A549 (cell line): ENCODE measurements at regions not wholly inside any gene's neighbourhood (a gene's known extent, or its start where the extent isn't known, plus 50 kb on each side); places are given as distances from the start of the nearest gene placed in this dataset.

ENCODE experiments used
- ATAC-seq, 2 experiments: fragments of 200-7000 bp in 1 of 2; fragments of >200 bp in 1 of 2; cut with Nextera tagmentation in 1 of 2; cut with Tn5 transposase in 1 of 2; 3 replicates each; pipeline versions ENCODE4 v1.8.0 to v1.9.1; 2018 to 2020; ENCODE audit warnings: mild to moderate bottlenecking in 1 of 2, moderate library complexity in 1 of 2
- CTCF ChIA-PET: fragments of 300-600 bp; sonication (Branson Sonifier 250); formaldehyde crosslinking; extraction: SDS; loops from one replicate; lab custom pipeline; 2021; ENCODE audit warnings: antibody characterized with exemption, inconsistent platforms; lab: Yijun Ruan, JAX
- POLR2A ChIA-PET: fragments of 350-600 bp; formaldehyde crosslinking; extraction: SDS; loops from one replicate; lab custom pipeline; 2021; ENCODE audit warnings: antibody characterized with exemption, inconsistent platforms; lab: Yijun Ruan, JAX
- DNase-seq, 2 experiments: peaks; one replicate each; pipeline versions ENCODE4 v3.0.0 to v3.0.0-alpha.2; 2011 to 2016; ENCODE audit warnings: low read depth in 1 of 2, low spot score in 1 of 2
- FAIRE-seq: peaks from 2 replicates; lab custom pipeline; 2011; peaks lifted over from hg19 to GRCh38; lab: Jason Lieb, UNC
- H3K27ac ChIP-seq, 2 experiments: fragments of >200 bp; sonication (Bioruptor Twin); formaldehyde crosslinking; 3 replicates each; pipeline ENCODE4 v1.5.1; 2016 to 2017
- H3K4me1 ChIP-seq: fragments of >200 bp; sonication (Bioruptor Twin); formaldehyde crosslinking; 3 replicates; pipeline ENCODE4 v1.6.1; 2016
- H3K4me2 ChIP-seq: fragments of >200 bp; sonication (Bioruptor Twin); formaldehyde crosslinking; 3 replicates; pipeline ENCODE4 v1.6.1; 2016
- H3K4me3 ChIP-seq: fragments of >200 bp; sonication (Bioruptor Twin); formaldehyde crosslinking; 3 replicates; pipeline ENCODE4 v1.5.1; 2016
- H3K9me3 ChIP-seq: fragments of >200 bp; sonication (Bioruptor Twin); formaldehyde crosslinking; 3 replicates; pipeline ENCODE4 v1.6.1; 2016
- ATOH8 ChIP-seq: fragments of 250-450 bp; sonication (Bioruptor Pico); IDR thresholded peaks from 2 replicates; pipeline ENCODE4 v1.5.0; 2020; ENCODE audit warnings: low read depth, mild to moderate bottlenecking, moderate library complexity
- CHD4 ChIP-seq: fragments of 200-600 bp; sonication (generic); IDR thresholded peaks from 2 replicates; pipeline ENCODE4 v1.6.1; 2016; ENCODE audit warnings: antibody characterized with exemption, mild to moderate bottlenecking, borderline replicate concordance
- ESRRA ChIP-seq: fragments of 150-350 bp; IDR thresholded peaks from 2 replicates; pipeline ENCODE4 v1.6.1; 2014; ENCODE audit warnings: mild to moderate bottlenecking, low read length, borderline replicate concordance
- FOSL2 ChIP-seq, 2 experiments: fragments of 450-650 bp in 1 of 2; fragments of >200 bp in 1 of 2; sonication (Bioruptor Twin) in 1 of 2; formaldehyde crosslinking; IDR thresholded peaks; 2 replicates each; pipeline versions ENCODE4 v1.5.0 to v1.6.1; 2016 to 2020; ENCODE audit warnings: mild to moderate bottlenecking in 1 of 2, moderate library complexity in 1 of 2
- FOXS1 ChIP-seq: fragments of 250-450 bp; sonication (Bioruptor Pico); IDR thresholded peaks from 2 replicates; pipeline ENCODE4 v1.5.0; 2020; ENCODE audit warnings: mild to moderate bottlenecking, moderate library complexity
- HMGXB4 ChIP-seq: fragments of 250-450 bp; sonication (Bioruptor Pico); IDR thresholded peaks from 2 replicates; pipeline ENCODE4 v1.5.0; 2021; ENCODE audit warnings: mild to moderate bottlenecking, moderate library complexity, borderline replicate concordance
- HOXB5 ChIP-seq: fragments of 250-450 bp; sonication (Bioruptor Pico); IDR thresholded peaks from 2 replicates; pipeline ENCODE4 v1.5.0; 2020; ENCODE audit warnings: mild to moderate bottlenecking, moderate library complexity
- NPAS2 ChIP-seq: fragments of 250-450 bp; sonication (Bioruptor Pico); IDR thresholded peaks from 2 replicates; pipeline ENCODE4 v1.8.0; 2022; ENCODE audit warnings: mild to moderate bottlenecking, moderate library complexity, borderline replicate concordance
- NR3C1 ChIP-seq: fragments of >200 bp; sonication (Bioruptor Twin); formaldehyde crosslinking; IDR thresholded peaks from 3 replicates; pipeline ENCODE4 v1.6.1; 2017
- POLR2AphosphoS2 ChIP-seq: conservative IDR thresholded peaks from 2 replicates; pipeline ENCODE4 v1.6.1; 2012; ENCODE audit warnings: low read length, improper control_type of control experiment, inconsistent platforms
- RFX5 ChIP-seq: fragments of 450-650 bp; IDR thresholded peaks from 2 replicates; pipeline ENCODE4 v1.7.1; 2014; ENCODE audit warnings: antibody characterized with exemption, mild to moderate bottlenecking, moderate library complexity
- RNF2 ChIP-seq: fragments of 200-600 bp; sonication (generic); IDR thresholded peaks from 2 replicates; pipeline ENCODE4 v1.6.1; 2016; ENCODE audit warnings: low read depth, mild to moderate bottlenecking, antibody characterized with exemption, moderate library complexity, borderline replicate concordance
- SMC3 ChIP-seq: fragments of >200 bp; sonication (Bioruptor Twin); formaldehyde crosslinking; IDR thresholded peaks from 3 replicates; pipeline ENCODE4 v1.6.1; 2018; ENCODE audit warnings: inconsistent platforms
- SREBF2 ChIP-seq: fragments of 450-650 bp; IDR thresholded peaks from 2 replicates; pipeline ENCODE4 v1.6.1; 2014; ENCODE audit warnings: mild to moderate bottlenecking, moderate library complexity
- ZC3H11A ChIP-seq: fragments of 450-650 bp; IDR thresholded peaks from 2 replicates; pipeline ENCODE4 v1.6.1; 2014; ENCODE audit warnings: antibody characterized with exemption, mild to moderate bottlenecking
- ZSCAN20 ChIP-seq: fragments of 250-450 bp; sonication (Bioruptor Pico); IDR thresholded peaks from 2 replicates; pipeline ENCODE4 v1.8.0; 2022; ENCODE audit warnings: mild to moderate bottlenecking, moderate library complexity
- WGBS: methylation state at CpG from one replicate; pipeline ENCODE4 v1.1.6; 2017; ENCODE audit errors: missing lambda C conversion rate; 5-methylcytosine and 5-hydroxymethylcytosine counted together
- TF ChIP-seq, protein P1 (sequence below): fragments of >200 bp; sonication (Bioruptor Twin); formaldehyde crosslinking; IDR thresholded peaks from 3 replicates; pipeline ENCODE4 v1.6.1; 2016
- TF ChIP-seq, protein P2 (sequence below): fragments of 150-350 bp; IDR thresholded peaks from 2 replicates; pipeline ENCODE4 v1.6.1; 2014; ENCODE audit warnings: low read depth, mild to moderate bottlenecking, low read length

DNA sequence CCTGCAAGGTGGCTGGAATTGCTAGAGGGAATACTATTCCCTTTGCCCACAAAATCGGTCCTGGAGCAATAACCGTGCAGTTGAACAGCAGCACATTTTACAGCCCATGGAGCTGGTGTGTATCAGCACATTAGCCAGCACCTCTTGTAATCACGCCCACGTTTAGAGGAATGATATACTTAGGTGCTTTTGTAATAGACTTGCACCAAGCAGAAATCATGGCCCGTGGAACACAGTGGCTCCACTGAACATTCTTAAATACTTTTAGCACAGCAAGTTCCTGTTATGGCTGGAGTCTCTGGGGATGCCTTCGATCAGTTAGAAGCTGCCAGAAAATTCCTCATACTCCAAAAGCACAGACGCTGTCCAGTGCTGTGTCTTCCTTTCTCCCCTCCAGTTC, 218.1 kb upstream of the FAM78B start (continued):
- TF ChIP-seq, protein P1, sequence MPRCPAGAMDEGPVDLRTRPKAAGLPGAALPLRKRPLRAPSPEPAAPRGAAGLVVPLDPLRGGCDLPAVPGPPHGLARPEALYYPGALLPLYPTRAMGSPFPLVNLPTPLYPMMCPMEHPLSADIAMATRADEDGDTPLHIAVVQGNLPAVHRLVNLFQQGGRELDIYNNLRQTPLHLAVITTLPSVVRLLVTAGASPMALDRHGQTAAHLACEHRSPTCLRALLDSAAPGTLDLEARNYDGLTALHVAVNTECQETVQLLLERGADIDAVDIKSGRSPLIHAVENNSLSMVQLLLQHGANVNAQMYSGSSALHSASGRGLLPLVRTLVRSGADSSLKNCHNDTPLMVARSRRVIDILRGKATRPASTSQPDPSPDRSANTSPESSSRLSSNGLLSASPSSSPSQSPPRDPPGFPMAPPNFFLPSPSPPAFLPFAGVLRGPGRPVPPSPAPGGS = no peak
- TF ChIP-seq, all 56 proteins: peak for 0

DNA sequence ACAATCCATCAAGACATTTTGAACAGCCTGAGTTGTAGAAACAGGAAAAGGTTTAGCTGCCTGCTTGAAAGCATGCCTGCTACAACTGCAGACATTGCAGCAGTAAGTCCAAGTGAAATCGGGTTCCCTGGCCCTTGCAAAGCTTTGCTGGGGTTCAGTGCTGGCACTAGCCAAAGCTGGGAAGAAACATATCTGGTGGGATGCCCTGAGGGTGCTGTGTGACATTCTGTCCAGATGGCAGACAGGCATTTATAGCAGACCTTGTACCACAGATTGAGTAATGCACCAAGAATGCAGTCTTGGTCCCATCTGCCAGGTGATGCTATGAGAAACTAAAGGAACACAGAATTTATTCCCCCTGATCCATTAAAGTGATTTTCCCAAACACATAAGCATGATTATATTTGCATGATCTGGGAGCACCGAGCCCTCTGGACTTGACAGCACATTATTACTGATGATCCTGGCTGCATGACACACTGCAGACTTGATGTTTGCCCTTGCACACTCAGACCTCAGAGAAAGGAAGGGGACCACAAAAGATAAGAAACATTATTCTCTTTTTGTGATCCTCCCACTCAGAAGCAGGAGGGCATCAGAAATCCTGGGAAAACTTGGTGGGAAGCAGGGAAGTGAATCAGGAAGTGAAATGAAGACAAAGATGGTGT, 223.7 kb upstream of the FAM78B start:
- H3K4me3 ChIP-seq = no peak overlapping the region
- DNase-seq (no peak), FAIRE-seq (no peak), ATAC-seq (no peak)
- no peak overlapping the region for H3K27ac ChIP-seq
- ChIA-PET POLR2A (no interaction called here), CTCF (no interaction called here)
- no peak for TF ChIP-seq ZC3H11A
- TF ChIP-seq ATOH8 = no peak
- TF ChIP-seq, protein P2, sequence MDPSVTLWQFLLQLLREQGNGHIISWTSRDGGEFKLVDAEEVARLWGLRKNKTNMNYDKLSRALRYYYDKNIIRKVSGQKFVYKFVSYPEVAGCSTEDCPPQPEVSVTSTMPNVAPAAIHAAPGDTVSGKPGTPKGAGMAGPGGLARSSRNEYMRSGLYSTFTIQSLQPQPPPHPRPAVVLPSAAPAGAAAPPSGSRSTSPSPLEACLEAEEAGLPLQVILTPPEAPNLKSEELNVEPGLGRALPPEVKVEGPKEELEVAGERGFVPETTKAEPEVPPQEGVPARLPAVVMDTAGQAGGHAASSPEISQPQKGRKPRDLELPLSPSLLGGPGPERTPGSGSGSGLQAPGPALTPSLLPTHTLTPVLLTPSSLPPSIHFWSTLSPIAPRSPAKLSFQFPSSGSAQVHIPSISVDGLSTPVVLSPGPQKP = no peak
- no peak for TF ChIP-seq RNF2
- no peak for TF ChIP-seq NR3C1
- no peak for TF ChIP-seq SREBF2
- TF ChIP-seq HMGXB4 = no peak
- no peak for TF ChIP-seq ZSCAN20 (CRISPR knock-in tag)
- no peak for TF ChIP-seq HOXB5 (CRISPR knock-in tag)
- no peak for TF ChIP-seq ESRRA
- TF ChIP-seq SMC3 = no peak
- no peak for TF ChIP-seq NPAS2 (CRISPR knock-in tag)
- no peak for TF ChIP-seq POLR2AphosphoS2
- no peak for TF ChIP-seq FOSL2 (IDR thresholded peaks at IDR 0.05)
- no peak for TF ChIP-seq FOSL2 (CRISPR knock-in tag; IDR thresholded peaks at IDR 0.05)
- no peak for TF ChIP-seq FOXS1 (CRISPR knock-in tag)
- TF ChIP-seq CHD4 = no peak
- no peaks in the 10 kb centered on the region for H3K9me3 ChIP-seq
- H3K4me2 ChIP-seq = no peak overlapping the region
- H3K4me1 ChIP-seq = no peaks in the 10 kb centered on the region
- 4% methylated on average over 2 of the region's 2 CpGs for WGBS

DNA sequence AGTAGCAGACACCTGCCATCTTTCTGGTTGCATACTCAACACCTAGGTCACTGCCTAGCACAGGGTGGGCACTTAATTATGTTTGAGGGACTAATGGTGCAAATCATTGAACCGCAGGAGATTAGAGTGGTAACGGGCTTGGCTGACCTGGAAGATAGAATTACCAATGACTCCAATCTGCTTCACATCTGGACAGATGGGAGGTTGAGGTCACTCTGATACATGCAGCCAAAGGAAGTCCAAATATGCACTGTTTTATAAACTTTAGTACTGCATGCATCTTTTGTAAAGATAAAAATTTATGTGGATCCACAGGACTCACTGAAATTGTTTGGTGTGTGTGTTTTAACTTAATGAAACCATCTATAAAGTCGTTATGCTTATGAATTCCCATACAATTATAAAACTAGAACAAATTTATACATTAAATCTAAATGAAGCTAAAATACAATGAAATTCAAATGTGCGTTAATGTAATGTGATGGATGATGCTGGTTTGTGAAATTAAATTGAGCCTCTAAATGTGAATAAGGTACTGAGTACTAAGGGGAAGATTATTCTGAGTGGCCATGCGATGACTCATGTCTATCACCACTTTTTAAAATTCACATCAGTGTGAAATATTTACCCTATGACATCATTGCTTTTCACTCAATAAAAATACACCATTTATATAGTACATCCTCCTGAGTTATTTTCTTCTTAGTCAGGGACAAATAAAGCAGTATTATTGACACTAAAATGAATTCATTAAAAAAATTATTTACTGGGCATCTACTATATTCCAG, 224.7 kb upstream of the FAM78B start:
- H3K9me3 ChIP-seq = no peaks in the 10 kb centered on the region
- no peak for DNase-seq
- CTCF ChIA-PET = no interaction called here
- H3K4me1 ChIP-seq = no peaks in the 10 kb centered on the region
- H3K4me3 ChIP-seq = no peak overlapping the region
- no peak overlapping the region for H3K27ac ChIP-seq
- TF ChIP-seq FOSL2 (IDR thresholded peaks at IDR 0.05) (no peak), FOSL2 (CRISPR knock-in tag; IDR thresholded peaks at IDR 0.05) (peak; percentile 51; the same call in 1 of the 2 replicates), RFX5 (no peak)
- TF ChIP-seq, all 56 proteins: peak for 1
- FAIRE-seq = no peak
- no peak for ATAC-seq
- H3K4me2 ChIP-seq = no peak overlapping the region
- WGBS = 32% methylated on average over 5 of the region's 5 CpGs
- POLR2A ChIA-PET = no interaction called here
